Ishikawa (cell line): ENCODE measurements at regions not wholly inside any gene's neighbourhood (a gene's known extent, or its start where the extent isn't known, plus 50 kb on each side); places are given as distances from the start of the nearest gene placed in this dataset.

Experiments used
- CEBPB ChIP-seq: IDR thresholded peaks from 2 replicates; pipeline ENCODE4 v1.6.1; 2012
- EGR1 ChIP-seq: IDR thresholded peaks from 2 replicates; pipeline ENCODE4 v1.6.1; 2012
- EP300 ChIP-seq: IDR thresholded peaks from 2 replicates; pipeline ENCODE4 v1.6.1; 2012; ENCODE audit warnings: borderline replicate concordance
- MAX ChIP-seq: IDR thresholded peaks from 2 replicates; pipeline ENCODE4 v1.6.1; 2012
- RAD21 ChIP-seq: IDR thresholded peaks from 2 replicates; pipeline ENCODE4 v1.6.1; 2012; ENCODE audit warnings: low read depth
- REST ChIP-seq: IDR thresholded peaks from 2 replicates; pipeline ENCODE4 v1.6.1; 2012; ENCODE audit warnings: low read depth, mild to moderate bottlenecking
- USF1 ChIP-seq: IDR thresholded peaks from 2 replicates; pipeline ENCODE4 v1.6.1; 2012

GRCh38 chr3:137583256-137583655 lies 180.9 kb upstream of the SOX14 start:
- TF ChIP-seq CEBPB (no peak), REST (no peak), EP300 (no peak), EGR1 (no peak), MAX (no peak), RAD21 (no peak), USF1 (no peak)
